Inflammatory macrophage treated with lipopolysaccharide for 1 hour (primary cell): ENCODE measurements at regions not wholly inside any gene's neighbourhood (a gene's known extent, or its start where the extent isn't known, plus 50 kb on each side); places are given as distances from the start of the nearest gene placed in this dataset.
"Not testable (repeated sequence)": the region's sequence is repeated elsewhere in the genome, so short reads cannot be mapped to it uniquely, and the experiment has no call there.

Experiments
- DNase-seq, 2 donors: peaks; one replicate each; pipeline ENCODE4 v3.0.0-alpha.2; 2020 to 2022

GRCh38 chr21:9959220-9959964 is 562.0 kb upstream of the TPTE start:
- DNase-seq = not testable (repeated sequence)

GRCh38 chr21:9969399-9969798 is 552.0 kb upstream of the TPTE start:
- DNase-seq = not testable (repeated sequence)

GRCh38 chr21:9972018-9972417 is 549.4 kb upstream of the TPTE start:
- DNase-seq = not testable (repeated sequence)

GRCh38 chr21:9978371-9978770 is 543.0 kb upstream of the TPTE start:
- not testable (repeated sequence) for DNase-seq

- DNase-seq = not testable (repeated sequence)
Observed at GRCh38 chr21:9997507-9997906, 523.9 kb upstream of the TPTE start.

GRCh38 chr21:10002762-10003313 is 518.5 kb upstream of the TPTE start:
- DNase-seq = not testable (repeated sequence)

GRCh38 chr21:10005791-10006190 is 515.6 kb upstream of the TPTE start:
- not testable (repeated sequence) for DNase-seq

GRCh38 chr21:10016991-10017390 is 504.4 kb upstream of the TPTE start:
- DNase-seq = not testable (repeated sequence)

GRCh38 chr21:10017757-10018156 is 503.6 kb upstream of the TPTE start:
- not testable (repeated sequence) for DNase-seq

GRCh38 chr21:10021462-10021861 is 499.9 kb upstream of the TPTE start:
- not testable (repeated sequence) for DNase-seq

- DNase-seq = not testable (repeated sequence)
Observed at GRCh38 chr21:10022745-10023144, 498.6 kb upstream of the TPTE start.
